ENCODE measurements at regions not wholly inside any gene's neighbourhood (a gene's known extent, or its start where the extent isn't known, plus 50 kb on each side); places are given as distances from the start of the nearest gene placed in this dataset.

GRCh38 chr7:106795084-106795876, 69.8 kb upstream of the PIK3CG start:
- Mint-ChIP-seq H3K27ac (no peak overlapping the region), H3K36me3 (ENCODE audit: low read depth) (peaks cover 5% of the 10 kb centered on the region), H3K4me3 (no peak overlapping the region), H3K4me1 (peaks cover 1% of the 10 kb centered on the region), H3K9me3 (peaks cover 9% of the 10 kb centered on the region), H3K27me3 (no peaks in the 10 kb centered on the region)
- no peak for ATAC-seq
- no peak for DNase-seq

GRCh38 chr7:106795877-106796231, 69.2 kb upstream of the PIK3CG start:
- Mint-ChIP-seq H3K4me1 (peaks cover 1% of the 10 kb centered on the region), H3K27me3 (no peaks in the 10 kb centered on the region), H3K27ac (no peak overlapping the region), H3K9me3 (peaks cover 9% of the 10 kb centered on the region), H3K4me3 (no peak overlapping the region), H3K36me3 (ENCODE audit: low read depth) (peaks cover 5% of the 10 kb centered on the region)
- ATAC-seq (no peak), DNase-seq (no peak)

GRCh38 chr7:106797937-106798336, 67.1 kb upstream of the PIK3CG start:
- no peak for ATAC-seq
- peaks cover 9% of the 10 kb centered on the region for H3K9me3 Mint-ChIP-seq
- DNase-seq = no peak
- peaks cover 5% of the 10 kb centered on the region for H3K36me3 Mint-ChIP-seq (ENCODE audit: low read depth)
- H3K4me3 Mint-ChIP-seq = no peak overlapping the region
- H3K27ac Mint-ChIP-seq = no peak overlapping the region
- H3K27me3 Mint-ChIP-seq = no peaks in the 10 kb centered on the region
- H3K4me1 Mint-ChIP-seq = peaks cover 1% of the 10 kb centered on the region

- Mint-ChIP-seq H3K9me3 (no peaks in the 10 kb centered on the region), H3K4me3 (no peak overlapping the region), H3K27ac (no peak overlapping the region), H3K27me3 (no peaks in the 10 kb centered on the region), H3K4me1 (no peaks in the 10 kb centered on the region), H3K36me3 (ENCODE audit: low read depth) (peaks cover 5% of the 10 kb centered on the region)
- ATAC-seq (no peak), DNase-seq (no peak)
Measured at GRCh38 chr7:106802589-106802988, 62.5 kb upstream of the PIK3CG start.

- Mint-ChIP-seq H3K9me3 (no peaks in the 10 kb centered on the region), H3K4me3 (no peak overlapping the region), H3K36me3 (ENCODE audit: low read depth) (no peaks in the 10 kb centered on the region), H3K27ac (no peak overlapping the region), H3K27me3 (no peaks in the 10 kb centered on the region), H3K4me1 (peaks cover 2% of the 10 kb centered on the region)
- ATAC-seq (no peak), DNase-seq (no peak)
Measured at GRCh38 chr7:106806556-106806955, 58.5 kb upstream of the PIK3CG start.

GRCh38 chr7:106807474-106807873, 57.6 kb upstream of the PIK3CG start:
- Mint-ChIP-seq H3K4me1 (peaks cover 9% of the 10 kb centered on the region), H3K27ac (no peak overlapping the region), H3K9me3 (no peaks in the 10 kb centered on the region), H3K36me3 (ENCODE audit: low read depth) (no peaks in the 10 kb centered on the region), H3K27me3 (no peaks in the 10 kb centered on the region), H3K4me3 (no peak overlapping the region)
- DNase-seq = no peak
- no peak for ATAC-seq

- no peak overlapping the region for H3K4me3 Mint-ChIP-seq
- no peak for DNase-seq
- H3K9me3 Mint-ChIP-seq = no peaks in the 10 kb centered on the region
- no peak overlapping the region for H3K27ac Mint-ChIP-seq
- peaks cover 9% of the 10 kb centered on the region for H3K4me1 Mint-ChIP-seq
- H3K36me3 Mint-ChIP-seq (ENCODE audit: low read depth) = no peaks in the 10 kb centered on the region
- no peaks in the 10 kb centered on the region for H3K27me3 Mint-ChIP-seq
- no peak for ATAC-seq
Measured at GRCh38 chr7:106808967-106809635, 56.0 kb upstream of the PIK3CG start.

- DNase-seq (no peak), ATAC-seq (no peak)
- Mint-ChIP-seq H3K27me3 (no peaks in the 10 kb centered on the region), H3K27ac (no peak overlapping the region), H3K4me1 (peaks cover 9% of the 10 kb centered on the region), H3K36me3 (ENCODE audit: low read depth) (no peaks in the 10 kb centered on the region), H3K9me3 (no peaks in the 10 kb centered on the region), H3K4me3 (no peak overlapping the region)
Measured at GRCh38 chr7:106811472-106811871, 53.6 kb upstream of the PIK3CG start.

- H3K9me3 Mint-ChIP-seq = no peaks in the 10 kb centered on the region
- no peak for DNase-seq
- H3K27ac Mint-ChIP-seq = no peak overlapping the region
- peaks cover 9% of the 10 kb centered on the region for H3K4me1 Mint-ChIP-seq
- no peak for ATAC-seq
- no peak overlapping the region for H3K4me3 Mint-ChIP-seq
- no peaks in the 10 kb centered on the region for H3K36me3 Mint-ChIP-seq (ENCODE audit: low read depth)
- H3K27me3 Mint-ChIP-seq = no peaks in the 10 kb centered on the region
Measured at GRCh38 chr7:106812027-106812643, 52.9 kb upstream of the PIK3CG start.

GRCh38 chr7:106813705-106814305, 51.3 kb upstream of the PIK3CG start:
- Mint-ChIP-seq H3K9me3 (no peaks in the 10 kb centered on the region), H3K36me3 (ENCODE audit: low read depth) (no peaks in the 10 kb centered on the region), H3K4me1 (peaks cover 9% of the 10 kb centered on the region), H3K27ac (no peak overlapping the region), H3K27me3 (no peaks in the 10 kb centered on the region), H3K4me3 (no peak overlapping the region)
- ATAC-seq (no peak), DNase-seq (no peak)

- H3K36me3 Mint-ChIP-seq (ENCODE audit: low read depth) = no peaks in the 10 kb centered on the region
- DNase-seq = no peak
- H3K27ac Mint-ChIP-seq = no peak overlapping the region
- H3K27me3 Mint-ChIP-seq = no peaks in the 10 kb centered on the region
- no peaks in the 10 kb centered on the region for H3K9me3 Mint-ChIP-seq
- ATAC-seq = no peak
- peaks cover 9% of the 10 kb centered on the region for H3K4me1 Mint-ChIP-seq
- no peak overlapping the region for H3K4me3 Mint-ChIP-seq
Measured at GRCh38 chr7:106814887-106815286, 50.2 kb upstream of the PIK3CG start.

Data from activated naive CD8-positive, alpha-beta T cell treated with anti-CD3 and anti-CD28 coated beads, Interleukin-2, amount 50 U/mL, for 24 hours (primary cell).